Mesenchymal stem cell (in vitro differentiated cells and primary cell): ENCODE measurements at regions not wholly inside any gene's neighbourhood (a gene's known extent, or its start where the extent isn't known, plus 50 kb on each side); places are given as distances from the start of the nearest gene placed in this dataset.

Source experiments
- DNase-seq: peaks from one replicate; pipeline ENCODE4 v3.0.0-alpha.2; 2013
- H2AFZ ChIP-seq: one replicate; pipeline ENCODE4 v1.6.1; 2013; ENCODE audit warnings: low read depth, mild to moderate bottlenecking, control low read depth, inconsistent platforms, low read length, moderate library complexity
- H2AK5ac ChIP-seq: 2 replicates; pipeline ENCODE4 v1.6.1; 2013; ENCODE audit warnings: low read length, moderate library complexity, mild to moderate bottlenecking, inconsistent platforms; ENCODE audit not compliant: severe bottlenecking
- H2BK120ac ChIP-seq: one replicate; pipeline ENCODE4 v1.6.1; 2013; ENCODE audit warnings: low read depth, mild to moderate bottlenecking, inconsistent platforms, low read length, moderate library complexity
- H2BK12ac ChIP-seq, 2 experiments: one replicate each; pipeline ENCODE4 v1.6.1; 2013; ENCODE audit warnings: inconsistent platforms in 2 of 2, low read length in 2 of 2, mild to moderate bottlenecking in 2 of 2, moderate library complexity in 2 of 2, control low read depth in 1 of 2
- H2BK15ac ChIP-seq: one replicate; pipeline ENCODE4 v1.6.1; 2013; ENCODE audit warnings: mild to moderate bottlenecking, low read depth, inconsistent platforms; ENCODE audit not compliant: poor library complexity, severe bottlenecking
- H2BK5ac ChIP-seq: 2 replicates; pipeline ENCODE4 v1.6.1; 2013; ENCODE audit warnings: low read depth, mild to moderate bottlenecking, low read length, control low read depth, inconsistent platforms; ENCODE audit not compliant: poor library complexity, severe bottlenecking
- H3K14ac ChIP-seq, 2 experiments: one replicate each; pipeline ENCODE4 v1.6.1; 2013; ENCODE audit warnings: inconsistent platforms in 2 of 2, low read length in 2 of 2, control low read depth in 1 of 2, mild to moderate bottlenecking in 1 of 2, moderate library complexity in 1 of 2
- H3K18ac ChIP-seq, 2 experiments: one replicate each; pipeline ENCODE4 v1.6.1; 2013; ENCODE audit warnings: inconsistent platforms in 2 of 2, low read length in 2 of 2, control low read depth in 1 of 2, low read depth in 1 of 2, mild to moderate bottlenecking in 1 of 2
- H3K23ac ChIP-seq, 2 experiments: one replicate each; pipeline ENCODE4 v1.6.1; 2013; ENCODE audit warnings: inconsistent platforms in 2 of 2, low read length in 2 of 2, mild to moderate bottlenecking in 2 of 2, moderate library complexity in 2 of 2, control low read depth in 1 of 2
- H3K27ac ChIP-seq: 2 replicates; pipeline ENCODE4 v1.5.1; 2013; ENCODE audit warnings: mild to moderate bottlenecking, moderate library complexity, low read length, control low read depth, inconsistent platforms; ENCODE audit not compliant: poor library complexity, severe bottlenecking
- H3K27me3 ChIP-seq, 2 experiments: 2 replicates each; pipeline versions ENCODE4 v1.6.1 to v1.7.0; 2013; ENCODE audit warnings: low read length in 2 of 2, mild to moderate bottlenecking in 2 of 2, moderate library complexity in 2 of 2, control low read depth in 1 of 2, inconsistent platforms in 1 of 2; ENCODE audit not compliant: control insufficient read depth in 1 of 2, insufficient read depth in 1 of 2
- H3K36me3 ChIP-seq, 2 experiments: 2 replicates each; pipeline versions ENCODE4 v1.6.1 to v1.7.0; 2013; ENCODE audit warnings: low read length in 2 of 2, control low read depth in 1 of 2, inconsistent platforms in 1 of 2, low read depth in 1 of 2, mild to moderate bottlenecking in 1 of 2; ENCODE audit not compliant: insufficient read depth in 2 of 2, control insufficient read depth in 1 of 2
- H3K4ac ChIP-seq, 2 experiments: one replicate each; pipeline ENCODE4 v1.6.1; 2013; ENCODE audit warnings: inconsistent platforms in 2 of 2, low read length in 2 of 2, mild to moderate bottlenecking in 2 of 2, moderate library complexity in 2 of 2, control low read depth in 1 of 2, low read depth in 1 of 2
- H3K4me1 ChIP-seq: 2 replicates; pipeline ENCODE4 v1.6.1; 2013; ENCODE audit warnings: low read depth, low read length, control low read depth; ENCODE audit not compliant: control insufficient read depth, insufficient read depth
- H3K4me2 ChIP-seq: 2 replicates; pipeline ENCODE4 v1.6.1; 2013; ENCODE audit warnings: low read length, mild to moderate bottlenecking, inconsistent platforms; ENCODE audit not compliant: poor library complexity, severe bottlenecking
- H3K4me3 ChIP-seq, 2 experiments: 2 replicates each; pipeline versions ENCODE4 v1.5.1 to v1.7.0; 2013; ENCODE audit warnings: low read length in 2 of 2, mild to moderate bottlenecking in 2 of 2, control low read depth in 1 of 2, low read depth in 1 of 2; ENCODE audit not compliant: insufficient read depth in 1 of 2
- H3K79me1 ChIP-seq: replicated peaks from 2 replicates; pipeline ENCODE4 v1.6.1; 2013; ENCODE audit warnings: mild to moderate bottlenecking, control low read depth, low read length, inconsistent platforms; ENCODE audit not compliant: poor library complexity, severe bottlenecking
- H3K9ac ChIP-seq: 2 replicates; pipeline ENCODE4 v1.7.0; 2013; ENCODE audit warnings: mild to moderate bottlenecking, low read length, moderate library complexity
- H3K9me3 ChIP-seq: 2 replicates; pipeline ENCODE4 v1.7.0; 2013; ENCODE audit warnings: mild to moderate bottlenecking, low read length; ENCODE audit not compliant: control insufficient read depth
- H4K8ac ChIP-seq: one replicate; pipeline ENCODE4 v1.6.1; 2013; ENCODE audit warnings: inconsistent platforms, mild to moderate bottlenecking, low read length, moderate library complexity
- H4K91ac ChIP-seq: one replicate; pipeline ENCODE4 v1.6.1; 2013; ENCODE audit warnings: mild to moderate bottlenecking, low read length, inconsistent platforms
- WGBS: methylation state at CpG from one replicate; pipeline ENCODE4 v1.1.7; 2013; ENCODE audit warnings: mixed read lengths; 5-methylcytosine and 5-hydroxymethylcytosine counted together

DNA sequence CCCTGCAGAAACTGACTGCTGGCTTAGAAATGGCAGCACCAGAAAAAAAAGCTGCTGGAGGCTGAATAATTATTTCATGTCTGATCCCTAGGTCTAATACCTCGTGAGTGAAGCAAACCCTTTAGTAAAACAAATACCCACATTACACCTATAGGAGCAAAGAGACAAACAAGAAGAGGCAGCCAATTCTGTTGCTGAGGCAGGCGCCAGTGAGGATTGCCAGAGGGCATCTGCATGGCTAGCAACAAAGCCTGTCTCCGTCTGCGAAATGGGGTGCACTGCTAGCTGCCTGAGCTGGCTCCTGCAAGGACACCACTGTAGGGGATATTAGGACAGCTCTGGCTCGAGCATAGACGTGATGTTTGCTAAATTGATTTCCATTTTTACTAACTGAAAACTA, 509.7 kb downstream of the TDRD15 start:
- H2AFZ ChIP-seq = no peak overlapping the region
- no peaks in the 10 kb centered on the region for H3K27me3 ChIP-seq
- no peak overlapping the region for H2BK120ac ChIP-seq
- H3K27ac ChIP-seq = no peak overlapping the region
- no peak overlapping the region for H2BK12ac ChIP-seq
- DNase-seq = no peak
- H2BK15ac ChIP-seq = no peak overlapping the region
- H3K4ac ChIP-seq = no peak overlapping the region
- no peaks in the 10 kb centered on the region for H3K4me1 ChIP-seq
- no peak overlapping the region for H3K18ac ChIP-seq
- 75% methylated on average over 6 of the region's 6 CpGs for WGBS
- H4K91ac ChIP-seq = no peak overlapping the region
- no peak overlapping the region for H3K4me2 ChIP-seq
- no peak overlapping the region for H3K9ac ChIP-seq
- H3K9me3 ChIP-seq = no peaks in the 10 kb centered on the region
- no peak overlapping the region for H3K4me3 ChIP-seq
- H3K23ac ChIP-seq = no peak overlapping the region
- no peak overlapping the region for H2AK5ac ChIP-seq
- H3K14ac ChIP-seq = no peak overlapping the region
- no peak overlapping the region for H2BK5ac ChIP-seq
- H3K79me1 ChIP-seq = no peaks in the 10 kb centered on the region
- no peaks in the 10 kb centered on the region for H3K36me3 ChIP-seq
- H4K8ac ChIP-seq = no peak overlapping the region

- Histone ChIP-seq H3K27ac (no peak overlapping the region), H2BK120ac (no peak overlapping the region), H3K4me2 (no peak overlapping the region), H4K8ac (no peak overlapping the region), H2AFZ (no peak overlapping the region), H3K9ac (no peak overlapping the region), H2BK12ac (no peak overlapping the region), H3K4me3 (no peak overlapping the region), H3K18ac (no peak overlapping the region), H3K14ac (no peak overlapping the region), H3K9me3 (no peaks in the 10 kb centered on the region), H3K4me1 (no peaks in the 10 kb centered on the region), H4K91ac (no peak overlapping the region), H3K23ac (no peak overlapping the region), H3K36me3 (no peaks in the 10 kb centered on the region), H3K27me3 (no peaks in the 10 kb centered on the region), H3K4ac (no peak overlapping the region), H3K79me1 (no peaks in the 10 kb centered on the region), H2AK5ac (no peak overlapping the region), H2BK15ac (no peak overlapping the region), H2BK5ac (no peak overlapping the region)
- DNase-seq = no peak
- 84% methylated on average over 6 of the region's 7 CpGs for WGBS
These were observed 510.1 kb downstream of the TDRD15 start for GRCh38 chr2:21633911-21634310.

- Histone ChIP-seq H4K8ac (no peak overlapping the region), H3K4ac (no peak overlapping the region), H3K18ac (no peak overlapping the region)
These were observed 516.3 kb downstream of the TDRD15 start for GRCh38 chr2:21640046-21640445.

GRCh38 chr2:21642647-21643046, 518.9 kb downstream of the TDRD15 start:
- no peaks in the 10 kb centered on the region for H3K79me1 ChIP-seq
- no peak overlapping the region for H4K8ac ChIP-seq
- H3K14ac ChIP-seq = peak overlapping the region in 1 of 2 experiments; percentile 63
- no peak overlapping the region for H2AFZ ChIP-seq
- H2BK120ac ChIP-seq = no peak overlapping the region
- H3K9ac ChIP-seq = no peak overlapping the region
- no peak overlapping the region for H3K18ac ChIP-seq
- 29% methylated on average over 5 of the region's 6 CpGs for WGBS
- H4K91ac ChIP-seq = no peak overlapping the region
- H3K27me3 ChIP-seq = no peaks in the 10 kb centered on the region
- no peak overlapping the region for H2AK5ac ChIP-seq
- H3K4me3 ChIP-seq = no peak overlapping the region
- no peaks in the 10 kb centered on the region for H3K36me3 ChIP-seq
- no peak overlapping the region for H2BK5ac ChIP-seq
- peak overlapping the region; percentile 12 for H3K27ac ChIP-seq
- no peak overlapping the region for H3K23ac ChIP-seq
- DNase-seq = peak; percentile 36
- peak overlapping the region in 1 of 2 experiments; percentile 27 for H2BK12ac ChIP-seq
- no peak overlapping the region for H3K4ac ChIP-seq
- no peak overlapping the region for H2BK15ac ChIP-seq
- peaks cover 4% of the 10 kb centered on the region for H3K9me3 ChIP-seq
- H3K4me1 ChIP-seq = peaks cover 5% of the 10 kb centered on the region
- no peak overlapping the region for H3K4me2 ChIP-seq

More at GRCh38 chr2:21640046-21640445, 516.3 kb downstream of the TDRD15 start:
- no peak overlapping the region for H3K4me3 ChIP-seq
- DNase-seq = no peak
- no peak overlapping the region for H2BK5ac ChIP-seq
- H3K23ac ChIP-seq = no peak overlapping the region
- H3K4me1 ChIP-seq = peaks cover 5% of the 10 kb centered on the region
- H2BK120ac ChIP-seq = no peak overlapping the region
- H3K27ac ChIP-seq = no peak overlapping the region
- no peaks in the 10 kb centered on the region for H3K27me3 ChIP-seq
- 100% methylated on average over 1 of the region's 2 CpGs for WGBS
- no peak overlapping the region for H2BK12ac ChIP-seq
- no peak overlapping the region for H3K4me2 ChIP-seq
- no peak overlapping the region for H3K9ac ChIP-seq
- H2AFZ ChIP-seq = no peak overlapping the region
- no peaks in the 10 kb centered on the region for H3K79me1 ChIP-seq
- no peaks in the 10 kb centered on the region for H3K9me3 ChIP-seq
- H3K14ac ChIP-seq = no peak overlapping the region
- H3K36me3 ChIP-seq = no peaks in the 10 kb centered on the region
- no peak overlapping the region for H4K91ac ChIP-seq
- H2BK15ac ChIP-seq = no peak overlapping the region
- H2AK5ac ChIP-seq = no peak overlapping the region
